CD4-positive, alpha-beta T cell (primary cell): ENCODE measurements at regions not wholly inside any gene's neighbourhood (a gene's known extent, or its start where the extent isn't known, plus 50 kb on each side); places are given as distances from the start of the nearest gene placed in this dataset.

Experiments
- ATAC-seq: fragments of 200-7000 bp; cut with Tn5 transposase; one replicate; pipeline ENCODE4 v1.10.0; 2022; ENCODE audit warnings: mild to moderate bottlenecking; ENCODE audit not compliant: poor library complexity
- CTCF ChIA-PET: fragments of 350-600 bp; sonication (Branson Sonifier 250); formaldehyde crosslinking; loops from one replicate; lab custom pipeline; 2021; ENCODE audit warnings: antibody characterized with exemption, inconsistent platforms; lab: Charles Lee
- POLR2A ChIA-PET: fragments of 350-600 bp; sonication (Branson Sonifier 250); formaldehyde crosslinking; loops from one replicate; lab custom pipeline; 2021; ENCODE audit warnings: antibody characterized with exemption, inconsistent platforms; lab: Charles Lee
- DNase-seq, 14 experiments: peaks; one replicate each; pipeline ENCODE4 v3.0.0-alpha.2; 2013 to 2020; ENCODE audit warnings: mixed read lengths in 2 of 14
- H3K27ac ChIP-seq, 2 donors: one replicate each; pipeline versions ENCODE4 v1.5.1 to v1.7.0; 2013; ENCODE audit warnings: low read length in 2 of 2, low read depth in 1 of 2, mild to moderate bottlenecking in 1 of 2
- H3K27me3 ChIP-seq, 2 experiments: 1 replicate in 1 of 2; 2 replicates in 1 of 2; pipeline versions ENCODE4 v1.6.1 to v1.7.0; 2013; ENCODE audit warnings: low read length in 2 of 2, control low read depth in 1 of 2, mild to moderate bottlenecking in 1 of 2, moderate library complexity in 1 of 2; ENCODE audit not compliant: insufficient read depth in 2 of 2, control insufficient read depth in 1 of 2
- H3K36me3 ChIP-seq: one replicate; pipeline ENCODE4 v1.6.1; 2013; ENCODE audit warnings: low read length, control low read depth; ENCODE audit not compliant: insufficient read depth
- H3K4me1 ChIP-seq: one replicate; pipeline ENCODE4 v1.6.1; 2013; ENCODE audit warnings: low read length, control low read depth; ENCODE audit not compliant: insufficient read depth
- H3K4me3 ChIP-seq: one replicate; pipeline ENCODE4 v1.5.1; 2013; ENCODE audit warnings: mild to moderate bottlenecking, low read length, moderate library complexity
- H3K9me3 ChIP-seq, 2 experiments: 1 replicate in 1 of 2; 2 replicates in 1 of 2; pipeline versions ENCODE4 v1.6.1 to v1.7.0; 2013; ENCODE audit warnings: low read length in 2 of 2, mild to moderate bottlenecking in 2 of 2, control low read depth in 1 of 2, moderate library complexity in 1 of 2; ENCODE audit not compliant: control insufficient read depth in 1 of 2, insufficient read depth in 1 of 2
- H3K27ac Mint-ChIP-seq: one replicate; pipeline ENCODE4 v1.8.0; 2020; ENCODE audit warnings: mixed read lengths
- H3K27me3 Mint-ChIP-seq: one replicate; pipeline ENCODE4 v1.8.0; 2021; ENCODE audit warnings: mixed read lengths
- H3K36me3 Mint-ChIP-seq: one replicate; pipeline ENCODE4 v1.8.0; 2021; ENCODE audit warnings: low read depth, mixed read lengths
- H3K4me1 Mint-ChIP-seq: one replicate; pipeline ENCODE4 v1.8.0; 2021; ENCODE audit warnings: low read depth, mixed read lengths
- H3K4me3 Mint-ChIP-seq: one replicate; pipeline ENCODE4 v1.8.0; 2020; ENCODE audit warnings: mild to moderate bottlenecking, mixed read lengths
- H3K9me3 Mint-ChIP-seq: one replicate; pipeline ENCODE4 v1.8.0; 2020; ENCODE audit warnings: mixed read lengths
- CTCF ChIP-seq: fragments of 200-600 bp; IDR thresholded peaks from one replicate; pipeline ENCODE4 v1.8.0; 2022; ENCODE audit warnings: antibody characterized with exemption, mild to moderate bottlenecking
- intact Hi-C, 2 experiments: fragments of 100-400 bp; cut with DNase I in 1 of 2; cut with micrococcal nuclease in 1 of 2; formaldehyde crosslinking; loops; one replicate each; pipeline versions ENCODE4 v1.15.1 to v1.9.0; 2023 to 2025; cut with DNase I, micrococcal nuclease

DNA sequence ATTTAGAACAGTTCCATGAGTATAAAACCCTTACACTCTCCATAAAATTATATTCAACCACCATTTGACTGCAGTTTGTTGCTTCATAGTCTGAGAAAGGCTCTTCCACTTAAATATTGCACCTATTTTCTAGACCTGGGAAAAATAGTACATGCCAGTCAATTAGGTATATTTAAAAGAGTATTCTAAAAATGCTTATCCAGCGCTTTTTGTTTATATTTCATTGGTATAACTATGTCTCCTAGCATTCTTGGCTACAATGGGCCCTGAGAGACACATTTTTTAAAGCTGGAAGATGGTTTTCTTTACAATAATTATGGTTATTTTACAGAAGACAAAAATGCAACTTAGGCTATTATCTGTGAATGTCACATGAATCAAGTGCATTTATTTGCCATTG, 439.4 kb downstream of the KCNJ18 start:
- H3K36me3 Mint-ChIP-seq: no peaks in the 10 kb centered on the region
- intact Hi-C loops: loop anchor here in 1 of 2 experiments (10.0 kb wide), 1 partner anchor 63 kb away; no protein-coding TSS in a partner anchor
- no peak for TF ChIP-seq CTCF
- DNase-seq: no peak
- ATAC-seq: no peak
- no peaks in the 10 kb centered on the region for H3K36me3 ChIP-seq
- CTCF ChIA-PET: no interaction called here
- H3K27me3 Mint-ChIP-seq: no peaks in the 10 kb centered on the region
- POLR2A ChIA-PET: no interaction called here
- peaks cover 15% of the 10 kb centered on the region in 2 experiments for H3K9me3 ChIP-seq
- H3K27ac ChIP-seq: no peak overlapping the region
- no peaks in the 10 kb centered on the region for H3K4me1 ChIP-seq
- H3K27me3 ChIP-seq: no peaks in the 10 kb centered on the region
- H3K27ac Mint-ChIP-seq: no peak overlapping the region
- no peak overlapping the region for H3K4me3 ChIP-seq
- no peaks in the 10 kb centered on the region for H3K4me1 Mint-ChIP-seq
- peaks cover 13% of the 10 kb centered on the region for H3K9me3 Mint-ChIP-seq
- no peak overlapping the region for H3K4me3 Mint-ChIP-seq

DNA sequence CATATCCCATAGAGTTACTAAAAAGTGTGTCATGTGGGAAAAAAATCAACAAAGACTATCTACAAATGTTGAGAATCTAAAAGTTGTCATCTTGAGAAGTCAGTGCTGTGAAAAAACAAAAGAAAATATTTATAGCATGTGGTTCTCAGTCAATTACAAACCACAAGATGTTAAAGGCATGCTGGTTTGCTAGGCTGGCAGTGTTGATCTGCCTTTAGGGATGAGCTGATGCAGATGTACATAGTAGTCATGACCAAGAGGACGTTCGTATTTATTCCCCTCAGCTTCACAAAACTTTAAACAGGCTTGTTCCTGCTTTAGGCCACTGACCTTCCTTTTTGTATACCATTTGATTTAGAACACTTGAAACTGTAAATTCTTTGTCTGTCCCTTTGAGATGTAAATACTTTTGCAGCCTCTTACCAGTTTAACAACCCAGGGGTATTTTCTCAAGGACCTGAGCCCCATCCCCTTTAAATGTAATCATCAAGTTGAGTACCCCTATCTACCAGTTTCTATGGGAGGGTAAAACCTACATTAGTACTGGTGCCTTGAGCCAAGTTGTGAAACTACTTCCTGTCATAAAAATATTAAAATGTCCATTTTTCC, 446.6 kb downstream of the KCNJ18 start:
- no peaks in the 10 kb centered on the region for H3K27me3 Mint-ChIP-seq
- H3K27me3 ChIP-seq: no peaks in the 10 kb centered on the region
- no peak for DNase-seq
- H3K4me3 ChIP-seq: no peak overlapping the region
- ChIA-PET CTCF (no interaction called here), POLR2A (no interaction called here)
- peaks cover 9% of the 10 kb centered on the region for H3K9me3 Mint-ChIP-seq
- no peaks in the 10 kb centered on the region for H3K36me3 ChIP-seq
- H3K9me3 ChIP-seq: peaks cover 4 to 8% of the 10 kb centered on the region in 2 experiments
- intact Hi-C loops: loop anchor here in 1 of 2 experiments (10.0 kb wide), 1 partner anchor 56 kb away; no protein-coding TSS in a partner anchor
- no peaks in the 10 kb centered on the region for H3K4me1 ChIP-seq
- TF ChIP-seq CTCF: no peak
- no peaks in the 10 kb centered on the region for H3K4me1 Mint-ChIP-seq
- no peak overlapping the region for H3K27ac ChIP-seq
- no peak for ATAC-seq
- H3K27ac Mint-ChIP-seq: no peak overlapping the region
- H3K4me3 Mint-ChIP-seq: no peak overlapping the region
- H3K36me3 Mint-ChIP-seq: no peaks in the 10 kb centered on the region

GRCh38 chr17:22142091-22142490, 449.8 kb downstream of the KCNJ18 start:
- Mint-ChIP-seq H3K27ac (no peak overlapping the region), H3K4me3 (no peak overlapping the region), H3K27me3 (no peaks in the 10 kb centered on the region), H3K4me1 (no peaks in the 10 kb centered on the region), H3K9me3 (peaks cover 4% of the 10 kb centered on the region), H3K36me3 (no peaks in the 10 kb centered on the region)
- no peaks in the 10 kb centered on the region for H3K27me3 ChIP-seq
- no peaks in the 10 kb centered on the region for H3K36me3 ChIP-seq
- H3K4me3 ChIP-seq: no peak overlapping the region
- ChIA-PET POLR2A (no interaction called here), CTCF (no interaction called here)
- no peak overlapping the region for H3K27ac ChIP-seq
- H3K9me3 ChIP-seq: peaks cover 0 to 8% of the 10 kb centered on the region in 2 experiments
- ATAC-seq (no peak), DNase-seq (no peak)
- no peaks in the 10 kb centered on the region for H3K4me1 ChIP-seq
- intact Hi-C loops: no loop called here
- TF ChIP-seq CTCF: no peak
